B cell (primary cell): ENCODE measurements at regions not wholly inside any gene's neighbourhood (a gene's known extent, or its start where the extent isn't known, plus 50 kb on each side); places are given as distances from the start of the nearest gene placed in this dataset.

ENCODE experiments used
- ATAC-seq: fragments of 200-7000 bp; cut with Tn5 transposase; one replicate; pipeline ENCODE4 v1.10.0; 2021; ENCODE audit warnings: low read depth, mild to moderate bottlenecking, moderate number of reproducible peaks, moderate library complexity
- CTCF ChIA-PET: fragments of 350-600 bp; sonication (Branson Sonifier 250); formaldehyde crosslinking; loops from one replicate; lab custom pipeline; 2021; ENCODE audit warnings: antibody characterized with exemption, inconsistent platforms; lab: Charles Lee
- POLR2A ChIA-PET: fragments of 350-600 bp; sonication (Branson Sonifier 250); formaldehyde crosslinking; loops from one replicate; lab custom pipeline; 2021; ENCODE audit warnings: antibody characterized with exemption; lab: Charles Lee
- DNase-seq: peaks from one replicate; pipeline ENCODE4 v3.0.0; 2013
- H2AFZ ChIP-seq: 2 replicates; pipeline ENCODE4 v1.6.1; 2012; ENCODE audit warnings: mild to moderate bottlenecking, low read depth, low read length; ENCODE audit not compliant: insufficient read depth, poor library complexity, severe bottlenecking
- H3K27ac ChIP-seq, 2 donors: 1 replicate in 1 of 2; 2 replicates in 1 of 2; pipeline ENCODE4 v1.5.1; 2012 to 2013; ENCODE audit warnings: low read length in 2 of 2, mild to moderate bottlenecking in 2 of 2, moderate library complexity in 1 of 2
- H3K27me3 ChIP-seq, 4 experiments: fragments of 200-600 bp in 1 of 4; sonication (generic) in 1 of 4; replicated peaks in 1 of 4; 1 replicate in 2 of 4; 2 replicates in 2 of 4; pipeline versions ENCODE4 v1.6.1 to v1.7.0; 2013 to 2016; ENCODE audit warnings: low read length in 3 of 4, mild to moderate bottlenecking in 2 of 4, mixed read lengths in 1 of 4, moderate library complexity in 1 of 4; ENCODE audit not compliant: insufficient read depth in 4 of 4, control insufficient read depth in 3 of 4; ENCODE audit errors: control extremely low read depth in 1 of 4
- H3K36me3 ChIP-seq, 2 experiments: replicated peaks in 1 of 2; 1 replicate in 1 of 2; 2 replicates in 1 of 2; pipeline versions ENCODE4 v1.6.1 to v1.7.1; 2013; ENCODE audit warnings: low read length in 1 of 2; ENCODE audit not compliant: insufficient read depth in 2 of 2, control insufficient read depth in 1 of 2; ENCODE audit errors: control extremely low read depth in 1 of 2, extremely low read depth in 1 of 2
- H3K4me1 ChIP-seq, 2 donors: fragments of 200-600 bp in 1 of 2; sonication (generic) in 1 of 2; 1 replicate in 1 of 2; 2 replicates in 1 of 2; pipeline versions ENCODE4 v1.5.1 to v1.6.1; 2013 to 2017; ENCODE audit warnings: low read length in 2 of 2; ENCODE audit not compliant: control insufficient read depth in 2 of 2, insufficient read depth in 2 of 2
- H3K4me2 ChIP-seq: replicated peaks from 2 replicates; pipeline ENCODE3; 2012; ENCODE audit warnings: mild to moderate bottlenecking, low read depth, low read length; ENCODE audit not compliant: poor library complexity, severe bottlenecking
- H3K4me3 ChIP-seq, 5 experiments: fragments of 200-600 bp in 1 of 5; sonication (generic) in 1 of 5; 1 replicate in 3 of 5; 2 replicates in 2 of 5; pipeline versions ENCODE4 v1.5.1 to v1.7.0; 2011 to 2016; ENCODE audit warnings: low read length in 4 of 5, mild to moderate bottlenecking in 4 of 5, low read depth in 2 of 5, control low read depth in 1 of 5, moderate library complexity in 1 of 5; ENCODE audit not compliant: insufficient read depth in 1 of 5; ENCODE audit errors: control extremely low read depth in 1 of 5, extremely low read depth in 1 of 5
- H3K79me2 ChIP-seq: fragments of 200-600 bp; sonication (generic); one replicate; pipeline ENCODE4 v1.6.0; 2016; ENCODE audit warnings: low read length; ENCODE audit not compliant: control insufficient read depth, insufficient read depth
- H3K9ac ChIP-seq: fragments of 200-600 bp; sonication (generic); 2 replicates; pipeline ENCODE4 v1.6.1; 2017; ENCODE audit warnings: mild to moderate bottlenecking, low read length, moderate library complexity
- H3K9me3 ChIP-seq, 3 donors: one replicate each; pipeline versions ENCODE4 v1.6.1 to v1.7.1; 2013; ENCODE audit warnings: low read length in 2 of 3; ENCODE audit not compliant: control insufficient read depth in 2 of 3, insufficient read depth in 1 of 3; ENCODE audit errors: control extremely low read depth in 1 of 3
- H4K20me1 ChIP-seq: 2 replicates; pipeline ENCODE4 v1.6.0; 2012; ENCODE audit warnings: mild to moderate bottlenecking, low read length; ENCODE audit not compliant: insufficient read depth, control insufficient read depth, poor library complexity, severe bottlenecking
- H3K27ac Mint-ChIP-seq: one replicate; pipeline ENCODE4 v1.8.0; 2021; ENCODE audit warnings: mixed read lengths
- H3K27me3 Mint-ChIP-seq: one replicate; pipeline ENCODE4 v1.8.0; 2021; ENCODE audit warnings: mixed read lengths
- H3K4me1 Mint-ChIP-seq: one replicate; pipeline ENCODE4 v1.8.0; 2021; ENCODE audit warnings: mixed read lengths
- H3K4me3 Mint-ChIP-seq: one replicate; pipeline ENCODE4 v1.8.0; 2021; ENCODE audit warnings: mixed read lengths
- H3K9me3 Mint-ChIP-seq: one replicate; pipeline ENCODE4 v1.8.0; 2022; ENCODE audit warnings: mixed read lengths; ENCODE audit not compliant: insufficient read depth
- EZH2 ChIP-seq: IDR thresholded peaks from 2 replicates; pipeline ENCODE4 v1.6.1; 2012; ENCODE audit warnings: borderline replicate concordance, low read depth, mild to moderate bottlenecking, moderate library complexity, low read length; ENCODE audit not compliant: insufficient read depth, poor library complexity, severe bottlenecking
- whole genome bisulfite sequencing: methylation state at CpG from one replicate; pipeline ENCODE4 v1.1.5; 2013; ENCODE audit warnings: missing lambda C conversion rate; ENCODE audit not compliant: insufficient coverage; 5-methylcytosine and 5-hydroxymethylcytosine counted together
- intact Hi-C: fragments of 100-400 bp; cut with micrococcal nuclease; formaldehyde crosslinking; loops from one replicate; pipeline ENCODE4 v1.10.0; 2022
- TF ChIP-seq, protein P1 (sequence below): fragments of 200-600 bp; IDR thresholded peaks from one replicate; pipeline ENCODE4 v1.8.0; 2022; ENCODE audit warnings: antibody characterized with exemption, mild to moderate bottlenecking

GRCh38 chr2:237154884-237155851, 69.5 kb downstream of the COPS8 start:
- Histone ChIP-seq H3K9me3 (no peaks in the 10 kb centered on the region), H3K9ac (no peak overlapping the region), H3K4me2 (no peak overlapping the region), H3K27ac (no peak overlapping the region), H3K4me1 (no peaks in the 10 kb centered on the region), H3K27me3 (no peaks in the 10 kb centered on the region), H2AFZ (no peak overlapping the region), H3K36me3 (no peaks in the 10 kb centered on the region), H3K4me3 (no peak overlapping the region), H4K20me1 (no peaks in the 10 kb centered on the region), H3K79me2 (no peaks in the 10 kb centered on the region)
- Mint-ChIP-seq H3K27ac (no peak overlapping the region), H3K9me3 (no peaks in the 10 kb centered on the region), H3K4me1 (peaks cover 3% of the 10 kb centered on the region), H3K4me3 (no peak overlapping the region), H3K27me3 (peaks cover 13% of the 10 kb centered on the region)
- intact Hi-C loops, result loop anchor here (2.0 kb wide), 1 partner anchor 320 kb away; no protein-coding TSS in a partner anchor
- no peak for TF ChIP-seq EZH2
- TF ChIP-seq, protein P1, sequence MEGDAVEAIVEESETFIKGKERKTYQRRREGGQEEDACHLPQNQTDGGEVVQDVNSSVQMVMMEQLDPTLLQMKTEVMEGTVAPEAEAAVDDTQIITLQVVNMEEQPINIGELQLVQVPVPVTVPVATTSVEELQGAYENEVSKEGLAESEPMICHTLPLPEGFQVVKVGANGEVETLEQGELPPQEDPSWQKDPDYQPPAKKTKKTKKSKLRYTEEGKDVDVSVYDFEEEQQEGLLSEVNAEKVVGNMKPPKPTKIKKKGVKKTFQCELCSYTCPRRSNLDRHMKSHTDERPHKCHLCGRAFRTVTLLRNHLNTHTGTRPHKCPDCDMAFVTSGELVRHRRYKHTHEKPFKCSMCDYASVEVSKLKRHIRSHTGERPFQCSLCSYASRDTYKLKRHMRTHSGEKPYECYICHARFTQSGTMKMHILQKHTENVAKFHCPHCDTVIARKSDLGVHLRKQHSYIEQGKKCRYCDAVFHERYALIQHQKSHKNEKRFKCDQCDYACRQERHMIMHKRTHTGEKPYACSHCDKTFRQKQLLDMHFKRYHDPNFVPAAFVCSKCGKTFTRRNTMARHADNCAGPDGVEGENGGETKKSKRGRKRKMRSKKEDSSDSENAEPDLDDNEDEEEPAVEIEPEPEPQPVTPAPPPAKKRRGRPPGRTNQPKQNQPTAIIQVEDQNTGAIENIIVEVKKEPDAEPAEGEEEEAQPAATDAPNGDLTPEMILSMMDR, result no peak
- DNase-seq, result no peak
- ATAC-seq, result no peak
- POLR2A ChIA-PET, result no interaction called here
- WGBS, result 43% methylated on average over 10 of the region's 11 CpGs
- CTCF ChIA-PET, result interaction anchor here (1.1 to 1.8 kb wide), 3 partner anchors 320 to 591 kb away, joined by 3 to 10 read pairs (median 6); no protein-coding TSS in a partner anchor
